Activated CD8-positive, alpha-beta memory T cell treated with anti-CD3 and anti-CD28 coated beads for 48 hours (primary cell): ENCODE measurements at regions not wholly inside any gene's neighbourhood (a gene's known extent, or its start where the extent isn't known, plus 50 kb on each side); places are given as distances from the start of the nearest gene placed in this dataset.
"Not testable (repeated sequence)": the region's sequence is repeated elsewhere in the genome, so short reads cannot be mapped to it uniquely, and the experiment has no call there.

Experiments
- DNase-seq, 3 experiments: peaks; one replicate each; pipeline ENCODE4 v3.0.0-alpha.2; 2020; ENCODE audit warnings: low read depth in 2 of 3, low spot score in 2 of 3

DNA sequence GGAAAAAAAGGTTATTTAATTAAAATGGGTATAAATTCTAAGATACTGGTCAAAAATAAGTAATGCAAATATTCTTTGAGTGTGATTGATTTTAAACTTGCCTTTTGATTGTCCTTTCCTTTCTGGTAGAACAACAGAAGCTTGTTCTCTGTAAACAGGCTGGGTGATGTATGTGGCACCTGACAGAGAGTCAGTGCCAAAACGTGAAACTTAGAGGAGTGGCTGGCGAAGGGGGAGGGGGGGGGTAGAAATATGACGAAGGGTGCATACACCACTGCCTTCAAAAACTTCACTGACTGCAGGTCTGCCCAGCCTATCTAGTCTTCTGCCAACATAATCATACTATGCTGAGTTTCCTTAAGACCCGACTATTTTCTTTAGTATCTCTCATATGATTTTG, 629.8 kb upstream of the SEMA6A start:
- no peak for DNase-seq

DNA sequence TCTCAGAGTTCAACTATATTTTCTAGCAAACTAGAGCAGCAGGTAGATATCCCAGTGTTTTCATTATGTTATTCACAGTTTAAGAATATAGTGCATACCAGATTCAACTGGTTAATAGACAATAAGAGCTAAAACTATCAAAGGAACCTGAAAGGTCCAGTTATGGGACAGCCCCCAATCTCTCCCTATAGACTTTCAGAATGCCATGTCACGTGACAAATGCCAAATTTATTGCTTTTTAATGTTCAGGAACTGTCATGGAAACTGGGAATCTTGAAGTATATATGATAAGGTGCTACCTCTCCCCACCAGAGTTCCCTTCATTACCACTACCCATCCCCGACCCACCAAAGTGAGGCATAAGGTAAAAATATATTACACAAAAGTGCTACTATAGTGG, 629.0 kb upstream of the SEMA6A start:
- DNase-seq: no peak

DNA sequence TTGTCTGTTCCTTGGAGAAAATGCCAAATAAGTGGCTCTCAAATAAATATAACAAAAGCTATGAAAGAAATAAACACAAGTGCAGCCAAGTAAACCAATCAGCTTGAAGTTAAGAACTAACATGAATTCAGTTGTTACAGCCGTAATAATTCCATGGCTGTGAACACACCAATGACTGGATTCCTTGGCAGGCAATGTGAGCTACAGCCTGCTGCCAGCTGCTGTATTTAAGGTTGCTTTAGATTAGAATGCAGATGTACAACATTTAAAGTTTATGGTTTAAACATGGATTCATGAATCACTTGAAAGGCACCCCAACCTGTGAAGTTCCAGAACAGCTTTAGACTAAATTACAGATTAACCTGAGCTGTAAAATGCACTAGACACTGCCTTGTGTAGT, 626.4 kb upstream of the SEMA6A start:
- no peak for DNase-seq

DNA sequence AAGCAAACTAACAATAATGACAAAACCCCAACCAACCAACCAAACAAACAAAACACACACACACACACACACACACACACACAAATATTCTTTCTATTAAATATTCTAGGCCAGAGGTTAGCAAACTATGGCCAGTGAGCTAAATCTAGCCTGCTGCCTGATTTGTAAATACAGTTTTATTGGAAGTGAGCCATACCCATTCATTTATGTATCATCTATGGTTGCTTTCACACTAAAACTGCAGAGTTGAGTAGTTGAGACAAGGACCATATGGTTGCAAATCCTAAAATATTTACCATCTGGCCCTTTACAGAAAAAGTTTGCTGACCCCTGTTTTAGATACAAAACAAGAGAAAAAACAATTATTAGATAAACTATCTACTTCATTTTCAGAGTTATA, 620.5 kb upstream of the SEMA6A start:
- DNase-seq: no peak

DNA sequence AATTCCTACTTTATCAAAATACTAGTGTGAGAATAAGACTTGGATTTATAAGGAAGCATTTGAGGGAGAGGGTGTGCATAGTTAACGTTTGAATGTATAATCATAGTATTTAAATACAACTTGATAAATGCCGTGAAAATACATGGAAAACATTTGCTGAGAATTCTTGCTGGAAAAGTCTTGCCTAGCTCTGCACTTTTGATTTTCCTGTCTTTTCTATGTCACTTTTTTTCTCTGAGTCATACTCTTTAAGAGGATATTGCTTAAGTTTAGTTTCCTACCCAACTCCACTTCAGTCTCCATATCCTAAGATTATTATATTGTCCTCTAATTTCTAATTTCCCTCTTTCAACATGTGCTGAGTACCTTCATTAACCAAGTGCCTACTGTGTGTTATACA, 616.6 kb upstream of the SEMA6A start:
- no peak for DNase-seq

DNA sequence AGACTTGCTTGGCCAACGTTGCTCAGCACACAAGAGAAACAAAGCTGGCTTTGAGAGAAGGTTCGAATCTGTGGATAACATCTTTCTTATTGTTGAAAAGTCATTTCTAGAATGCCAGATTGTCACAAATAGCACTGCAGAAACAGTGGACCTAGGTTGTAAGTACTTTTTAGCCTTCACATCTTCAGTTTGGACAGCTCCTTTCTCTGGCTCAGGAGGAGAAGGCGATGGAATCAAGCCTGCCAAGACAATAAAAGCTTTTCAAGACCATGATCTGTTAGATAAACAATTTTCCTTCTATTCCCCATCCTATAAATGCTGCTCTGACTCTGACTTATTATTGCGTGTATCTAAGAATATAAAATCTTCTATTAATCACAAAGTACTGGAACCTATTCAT, 615.2 kb upstream of the SEMA6A start:
- no peak for DNase-seq

DNA sequence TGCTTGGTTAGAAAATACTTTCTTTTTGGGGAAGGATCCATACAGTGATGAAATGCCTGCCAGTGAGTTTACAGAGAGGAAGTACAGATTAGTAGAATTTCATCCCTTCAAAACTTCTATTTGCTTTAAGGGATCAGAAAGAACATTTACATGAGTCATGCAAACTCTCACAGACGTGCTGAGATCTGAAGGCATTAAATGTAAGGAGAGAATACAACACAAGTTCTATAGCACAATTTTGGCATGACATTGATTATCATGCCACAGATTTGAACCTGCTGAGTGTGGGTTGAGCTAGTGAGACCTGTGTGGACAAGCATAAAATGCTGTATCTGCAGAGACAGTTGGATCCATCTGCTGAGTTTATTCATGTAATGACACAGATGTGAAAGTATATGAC, 613.6 kb upstream of the SEMA6A start:
- DNase-seq: no peak

DNA sequence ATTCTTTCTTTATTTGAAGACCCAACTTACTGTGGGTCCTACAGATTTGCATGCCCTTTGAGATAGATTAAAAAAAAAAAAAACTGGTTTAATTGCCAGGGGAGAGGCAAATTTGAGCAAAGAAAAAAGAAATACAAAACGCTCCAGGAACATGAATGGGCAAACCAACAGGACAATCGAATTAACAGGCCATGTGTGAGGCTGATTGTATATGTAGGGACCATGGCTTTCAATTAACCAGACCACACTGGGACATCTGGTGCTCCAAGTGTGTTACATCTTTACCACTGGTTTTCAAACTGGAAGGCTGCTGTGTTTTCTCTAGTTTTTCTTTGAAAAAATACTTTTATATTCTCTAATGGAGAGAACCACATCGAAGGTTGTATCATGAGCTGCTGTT, 612.1 kb upstream of the SEMA6A start:
- DNase-seq: no peak

DNA sequence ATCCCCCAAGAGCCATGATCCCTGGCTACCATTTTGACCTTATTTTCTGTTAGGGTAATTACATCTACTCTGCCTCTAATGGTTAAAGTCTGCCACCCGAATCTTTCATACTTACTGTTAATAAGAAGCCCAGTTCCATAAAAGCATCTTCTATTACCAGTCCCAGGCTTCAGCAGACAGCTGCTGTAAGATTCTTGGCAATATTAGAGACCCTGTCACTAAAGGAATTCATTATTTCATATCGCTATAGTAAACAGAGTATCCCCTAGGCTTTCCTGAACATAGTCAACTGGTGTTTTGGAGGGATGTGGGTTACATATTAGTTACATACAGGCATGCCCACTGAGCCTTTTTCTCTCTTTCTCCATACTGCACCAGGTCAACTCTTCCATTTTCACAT, 608.7 kb upstream of the SEMA6A start:
- DNase-seq: no peak

DNA sequence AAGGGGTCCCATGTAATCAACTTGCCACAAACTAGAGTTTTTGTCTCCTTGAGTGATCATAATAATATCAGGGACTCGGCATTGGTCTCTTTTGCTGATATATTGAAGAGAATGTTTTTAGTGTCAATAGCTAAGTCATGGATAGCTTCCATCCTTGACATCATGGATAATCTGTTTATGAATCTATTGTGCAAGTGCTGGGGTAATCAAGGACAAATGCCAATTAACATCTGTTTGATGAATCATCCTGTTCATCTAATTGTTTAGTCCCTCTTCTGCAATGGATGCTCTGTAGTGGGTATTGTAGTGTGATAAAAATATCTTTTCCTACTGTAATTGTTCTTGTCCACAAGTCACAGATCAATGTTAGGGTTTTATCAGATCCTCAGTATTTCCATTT, 607.5 kb upstream of the SEMA6A start:
- no peak for DNase-seq

DNA sequence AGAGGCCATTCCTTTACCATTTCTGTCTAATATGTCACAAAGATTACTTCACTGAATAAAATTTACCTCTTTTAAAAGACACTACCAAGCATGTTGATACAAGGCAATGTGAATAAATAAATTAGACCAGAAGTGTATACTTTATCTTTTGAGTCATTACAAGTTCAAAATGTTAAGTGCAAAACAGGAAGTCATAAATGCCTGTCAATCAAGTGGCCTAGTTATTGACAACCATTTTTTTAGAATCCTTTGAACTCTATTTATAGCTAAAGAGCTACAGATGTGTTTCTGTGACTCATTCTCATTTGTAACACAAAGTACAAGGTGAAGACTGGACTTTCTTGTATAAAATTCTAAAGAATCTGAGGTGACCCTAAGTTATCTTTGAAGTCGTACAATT, 602.7 kb upstream of the SEMA6A start:
- no peak for DNase-seq

DNA sequence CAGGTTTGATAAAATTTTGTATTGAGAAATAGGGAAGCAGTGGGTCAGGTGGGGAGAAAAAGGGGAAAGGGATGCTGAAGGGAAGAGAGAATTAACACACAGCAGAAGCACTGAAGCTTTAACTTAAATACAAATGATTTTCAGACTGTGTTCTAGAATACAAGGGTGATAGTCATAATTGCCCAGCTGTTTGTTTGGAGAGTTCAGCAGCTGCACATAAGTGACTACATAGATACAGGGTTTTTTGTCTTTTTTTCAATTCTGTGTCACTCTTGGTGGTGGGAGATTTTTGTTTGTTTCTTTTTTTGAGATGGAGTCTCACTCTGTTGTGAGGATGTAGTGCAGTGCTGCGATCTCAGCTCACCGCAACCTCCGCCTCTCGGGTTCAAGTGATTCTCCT, 590.4 kb upstream of the SEMA6A start:
- DNase-seq: no peak

DNA sequence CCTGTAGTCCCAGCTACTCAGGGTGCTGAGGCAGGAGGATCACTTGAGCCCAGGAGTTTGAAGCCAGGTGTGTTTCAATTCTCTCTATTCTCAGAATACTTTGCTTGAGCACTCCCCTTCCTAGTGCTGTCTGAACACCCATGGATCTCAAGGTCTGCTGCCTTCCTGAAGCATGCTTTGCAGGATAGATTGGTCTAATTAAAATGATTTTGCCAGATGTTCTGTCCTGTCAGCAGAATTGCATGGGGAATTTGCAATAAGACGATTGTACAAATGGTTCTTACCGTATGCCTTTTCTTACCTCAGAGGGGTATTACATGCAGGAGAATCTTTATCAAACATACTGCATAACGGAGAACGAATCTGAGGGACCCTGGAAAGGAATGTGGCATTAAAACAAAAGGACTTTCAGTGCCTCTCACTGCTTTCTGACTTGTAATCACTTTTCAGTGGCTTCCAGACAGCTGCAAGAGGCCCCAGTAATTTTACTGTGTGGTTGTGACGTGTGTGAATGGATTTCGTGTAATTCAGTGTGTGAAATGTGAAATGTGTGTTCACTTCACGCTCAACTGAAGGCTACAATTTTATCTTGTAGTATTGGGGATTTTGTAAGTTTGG, 587.2 kb upstream of the SEMA6A start:
- DNase-seq: no peak

DNA sequence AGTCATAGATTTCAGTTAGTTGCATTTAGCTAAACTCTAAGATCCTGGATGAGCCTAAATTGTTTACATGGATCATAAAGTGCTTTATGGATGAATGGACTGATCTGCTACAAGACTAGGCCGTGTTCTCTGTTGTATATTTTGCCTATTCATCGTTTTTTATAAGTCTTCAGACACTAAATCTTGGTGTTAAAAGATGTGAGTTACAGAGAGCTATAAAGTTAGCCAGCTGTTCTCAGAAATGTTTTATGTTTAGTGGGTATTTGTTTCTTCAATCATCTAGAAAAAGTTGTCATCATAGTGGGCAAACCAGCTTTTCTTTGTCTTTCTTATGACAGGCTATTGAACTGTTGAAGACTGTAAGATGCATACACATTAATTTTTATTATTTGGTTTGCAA, 585.8 kb upstream of the SEMA6A start:
- no peak for DNase-seq

DNA sequence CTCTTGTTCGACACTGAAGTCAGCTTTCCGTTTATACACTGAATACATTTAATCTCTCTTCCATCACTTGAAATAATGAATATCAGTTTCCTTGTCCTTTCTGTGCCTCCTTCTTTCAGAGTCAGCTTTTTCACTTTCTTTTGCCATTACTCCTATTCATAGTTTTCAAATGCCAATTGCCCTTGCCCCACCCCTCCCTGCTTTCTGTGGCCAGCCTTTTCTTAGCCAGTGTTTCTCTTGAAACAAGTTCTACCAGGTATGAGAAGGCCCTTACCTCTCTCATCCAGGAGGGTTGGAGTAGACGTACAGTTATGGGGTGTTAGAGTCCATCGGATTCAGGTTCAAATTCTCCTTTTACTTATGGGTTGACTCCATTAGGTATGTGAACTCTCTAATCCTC, 574.7 kb upstream of the SEMA6A start:
- no peak for DNase-seq

DNA sequence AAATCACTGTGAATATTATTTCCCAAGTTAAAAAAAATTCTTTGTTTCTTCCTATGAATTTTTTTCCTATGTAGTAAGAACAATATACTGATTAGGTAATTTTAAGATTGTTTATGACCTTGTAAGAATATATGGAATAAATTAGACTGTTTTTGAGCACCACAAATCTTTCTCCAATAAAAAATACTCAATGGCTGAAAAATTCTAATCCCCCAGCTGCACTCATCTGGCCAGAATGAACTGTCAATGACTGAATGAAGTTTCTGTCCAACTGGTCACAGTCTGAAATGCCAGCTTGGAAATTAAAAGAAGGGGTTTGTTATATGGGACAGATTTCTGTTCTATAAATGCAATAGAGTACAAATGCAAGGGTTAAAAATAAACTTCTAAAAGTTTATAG, 569.5 kb upstream of the SEMA6A start:
- DNase-seq: no peak

DNA sequence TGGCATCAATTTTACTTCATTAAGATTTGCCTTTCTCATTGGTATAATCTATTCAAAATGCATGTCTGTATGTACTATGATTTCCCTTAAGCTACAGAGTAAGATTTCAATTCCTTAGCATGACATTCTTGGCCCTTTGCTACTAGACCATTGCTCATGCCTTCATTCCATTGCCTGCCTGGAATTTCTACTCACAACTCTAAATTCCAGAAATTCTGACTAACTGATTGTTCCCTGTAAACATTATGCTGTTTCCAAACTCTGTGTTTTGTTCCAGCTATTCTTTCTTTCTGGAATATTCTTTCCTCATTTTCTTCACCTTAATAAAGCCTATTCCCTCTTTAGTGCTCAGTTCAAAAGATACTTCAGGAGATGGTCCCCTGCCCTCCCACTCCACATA, 568.8 kb upstream of the SEMA6A start:
- DNase-seq: no peak

DNA sequence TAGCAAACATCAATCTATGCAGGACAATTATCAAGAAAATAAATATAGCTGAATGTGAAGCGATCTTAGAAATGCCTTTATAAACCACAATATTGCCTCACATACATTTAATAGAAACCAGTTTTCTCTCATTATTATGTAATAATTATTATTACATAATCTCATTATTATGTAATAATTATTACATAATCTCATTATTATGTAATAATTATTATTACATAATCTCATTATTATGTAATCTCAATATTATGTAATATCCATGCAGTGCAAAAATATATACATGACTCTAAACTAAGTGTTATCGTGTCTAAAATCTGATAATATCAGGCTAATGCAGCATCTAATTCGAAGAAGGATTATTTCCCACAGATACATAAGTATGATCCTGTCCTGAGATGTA, 563.9 kb upstream of the SEMA6A start:
- no peak for DNase-seq

DNA sequence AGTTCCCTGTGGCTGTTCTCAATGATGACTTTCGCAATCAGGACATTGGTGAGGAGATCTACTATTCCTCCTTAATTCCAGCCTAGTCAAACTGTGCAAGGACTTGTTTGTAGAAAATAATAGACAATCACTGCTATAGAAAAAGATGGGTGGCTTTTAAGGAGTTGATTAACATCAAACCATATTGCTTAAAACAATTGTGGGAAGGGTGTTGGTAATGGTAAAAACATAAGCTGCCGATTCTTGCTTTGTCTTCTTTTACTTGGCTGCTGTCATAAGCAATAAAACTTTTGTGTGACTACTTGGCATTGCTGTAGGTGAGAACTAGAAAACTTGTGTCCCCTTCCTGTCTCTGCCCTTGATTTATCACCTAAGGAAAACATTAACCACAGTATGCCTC, 561.2 kb upstream of the SEMA6A start:
- DNase-seq: no peak

DNA sequence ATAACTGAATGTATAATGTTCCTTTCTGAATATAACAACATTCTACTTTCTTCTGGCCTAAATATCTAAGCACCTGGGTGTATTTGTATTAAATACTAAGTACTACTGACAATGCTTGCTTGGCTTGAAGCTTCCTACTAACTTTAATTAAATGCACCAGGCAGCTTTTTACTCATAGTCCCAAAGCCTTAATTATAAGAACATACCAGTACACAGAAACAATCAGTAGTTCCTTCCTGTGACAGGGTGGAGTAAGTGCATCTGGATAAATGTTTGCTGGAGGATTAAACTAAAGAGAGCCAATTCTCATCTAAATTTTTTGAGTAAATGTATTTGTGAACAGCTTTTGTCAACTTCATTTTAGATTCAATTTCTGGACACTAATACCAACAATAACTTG, 558.6 kb upstream of the SEMA6A start:
- no peak for DNase-seq

DNA sequence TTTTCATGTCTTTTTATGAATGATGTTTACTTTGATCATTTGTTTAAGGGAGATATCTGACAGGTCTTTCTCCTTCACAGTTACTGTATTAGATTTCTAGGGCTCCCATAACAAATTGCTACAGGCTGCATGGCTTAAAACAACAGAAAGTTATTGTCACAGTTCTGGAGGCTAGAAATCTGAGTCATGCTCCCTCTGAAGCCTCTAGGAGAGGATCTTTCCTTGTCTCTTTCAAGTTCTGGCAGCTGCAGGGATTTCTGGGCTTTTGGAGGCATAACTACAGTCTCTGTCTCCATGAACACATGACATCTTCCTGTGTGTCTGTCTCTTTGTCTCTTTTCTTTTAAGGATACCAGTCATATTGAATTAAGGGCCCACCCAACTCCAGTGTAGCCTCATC, 557.3 kb upstream of the SEMA6A start:
- no peak for DNase-seq

DNA sequence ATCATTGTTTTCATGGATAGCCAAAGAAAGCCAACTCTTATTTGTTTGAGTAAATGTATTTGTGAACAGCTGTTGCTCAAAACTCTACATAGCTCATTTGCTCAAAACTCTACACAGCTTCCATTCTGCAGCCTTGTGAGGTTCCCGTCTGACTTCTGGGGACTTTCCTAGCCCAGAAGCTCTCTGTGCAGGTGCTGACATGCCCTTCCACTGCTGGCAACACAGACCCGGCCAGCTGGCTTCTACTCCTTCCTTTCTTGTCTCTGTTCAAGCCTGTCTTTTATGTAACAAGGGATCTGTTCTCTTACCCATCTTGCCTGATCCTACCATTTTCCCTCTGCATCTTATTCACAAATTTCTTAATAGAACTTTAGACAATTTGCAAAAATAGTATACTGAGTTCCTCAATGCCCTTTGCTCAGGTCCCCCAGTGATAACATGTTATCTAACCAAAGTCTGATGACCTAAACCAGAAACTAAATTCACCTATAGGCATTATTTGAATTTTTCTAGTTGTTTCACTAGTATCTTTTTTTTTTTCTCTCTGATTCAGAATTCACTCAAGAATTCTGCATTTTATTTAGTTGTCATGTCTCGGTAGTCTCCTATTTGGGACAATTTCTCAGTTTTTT, 556.5 kb upstream of the SEMA6A start:
- no peak for DNase-seq

DNA sequence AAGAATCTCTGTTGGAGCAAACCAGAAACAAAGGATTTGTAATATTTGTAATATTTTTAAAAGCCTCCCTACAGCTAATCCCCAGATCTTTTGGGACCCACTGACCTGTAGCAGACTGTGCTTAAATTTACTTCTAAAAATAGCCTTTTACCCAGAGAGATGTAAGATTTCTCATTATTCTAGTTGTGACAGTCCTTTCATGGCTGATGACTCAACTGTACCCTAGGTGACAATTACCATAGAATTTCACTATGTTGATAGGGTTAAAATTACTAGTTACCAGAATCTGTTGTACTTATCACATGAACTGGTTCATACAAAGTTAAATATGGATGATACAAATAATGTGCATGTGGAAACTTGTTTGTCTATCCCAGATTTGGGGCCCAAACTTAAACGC, 543.9 kb upstream of the SEMA6A start:
- DNase-seq: no peak

DNA sequence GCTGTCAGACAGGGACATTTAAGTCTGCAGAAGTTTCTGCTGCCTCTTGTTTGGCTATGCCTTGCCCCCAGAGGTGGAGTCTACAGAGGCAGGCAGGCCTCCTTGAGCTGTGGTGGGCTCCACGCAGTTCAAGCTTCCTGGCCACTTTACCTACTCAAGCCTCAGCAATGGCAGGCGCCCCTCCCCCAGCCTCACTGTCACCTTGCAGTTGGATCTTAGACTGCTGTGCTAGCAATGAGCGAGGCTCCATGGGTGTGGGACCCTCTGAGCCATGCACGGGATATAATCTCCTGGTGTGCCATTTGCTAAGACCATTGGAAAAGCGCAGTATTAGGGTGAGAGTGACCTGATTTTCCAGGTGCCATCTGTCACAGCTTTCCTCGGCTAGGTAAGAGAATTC, 542.7 kb upstream of the SEMA6A start:
- not testable (repeated sequence) for DNase-seq
